ENCODE measurements at regions not wholly inside any gene's neighbourhood (a gene's known extent, or its start where the extent isn't known, plus 50 kb on each side); places are given as distances from the start of the nearest gene placed in this dataset.

DNA sequence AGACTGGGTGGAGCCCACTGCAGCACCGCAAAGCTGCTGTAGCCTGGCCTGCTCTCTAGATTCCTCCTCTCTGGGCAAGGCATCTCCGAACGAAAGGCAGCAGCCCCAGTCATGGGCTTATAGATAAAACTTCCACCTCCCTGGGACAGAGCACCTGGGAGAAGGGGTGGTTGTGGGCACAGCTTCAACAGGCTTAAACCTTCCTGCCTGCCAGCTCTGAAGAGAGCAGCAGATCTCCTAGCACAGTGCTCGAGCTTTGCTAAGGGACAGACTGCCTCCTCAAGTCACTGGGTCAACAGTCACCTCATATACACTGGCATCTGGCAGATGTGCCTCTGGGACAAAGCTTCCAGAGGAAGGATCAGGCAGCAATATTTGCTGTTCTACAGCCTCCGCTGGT is 117.3 kb downstream of the EHF start:
- in situ Hi-C loops (cut with MboI; ENCODE audit: low sequenced_read_pairs) (no loop called here), dilution Hi-C loops (cut with HindIII; ENCODE audit: low sequenced_read_pairs, unreplicated experiment) (no loop called here), intact Hi-C loops (cut with micrococcal nuclease) (no loop called here)
- no peak overlapping the region for H2BK20ac ChIP-seq (ENCODE audit: low read depth, low read length)
- CTCF ChIA-PET = no interaction called here
- no peak overlapping the region for H3K18ac ChIP-seq (ENCODE audit: low read depth, low read length)
- WGBS, 2 experiments (ENCODE audit: extremely low coverage in 2 of 2, insufficient read length in 1 of 2) = 20% methylated on average over 1 of the region's 5 CpGs; no CpG with 5 or more reads in 1 of the 2 experiments
- no peak overlapping the region for H3K4me2 ChIP-seq (ENCODE audit: low read depth, low read length)
- no peak overlapping the region for H3K56ac ChIP-seq (ENCODE audit: extremely low read depth, insufficient read depth, low read length)
- no peak overlapping the region for H3K9ac ChIP-seq (ENCODE audit: low read depth, low read length)
- peaks cover 8% of the 10 kb centered on the region for H3K9me3 ChIP-seq (ENCODE audit: control insufficient read depth, insufficient read depth, low read length)
- POLR2A ChIA-PET (ENCODE audit: unreplicated experiment) = no interaction called here
- BruUV-seq (replicated peaks) = no TSS peak
- H2AFZ ChIP-seq (replicated peaks; ENCODE audit: low read length, poor library complexity) = no peak overlapping the region
- H2BK15ac ChIP-seq (ENCODE audit: low read depth, low read length) = no peak overlapping the region
- no peak overlapping the region for H2AK9ac ChIP-seq (replicated peaks; ENCODE audit: low read depth, low read length, poor library complexity)
- no peak overlapping the region for H3K4me3 ChIP-seq (ENCODE audit: insufficient read depth, low read depth, low read length)
- no peak overlapping the region for H3K27ac ChIP-seq (ENCODE audit: insufficient read depth, low read length)
- H4K5ac ChIP-seq (ENCODE audit: low read depth, low read length) = no peak overlapping the region
- H4K20me1 ChIP-seq (ENCODE audit: insufficient read depth, low read length) = no peaks in the 10 kb centered on the region
- TF ChIP-seq, protein P1, sequence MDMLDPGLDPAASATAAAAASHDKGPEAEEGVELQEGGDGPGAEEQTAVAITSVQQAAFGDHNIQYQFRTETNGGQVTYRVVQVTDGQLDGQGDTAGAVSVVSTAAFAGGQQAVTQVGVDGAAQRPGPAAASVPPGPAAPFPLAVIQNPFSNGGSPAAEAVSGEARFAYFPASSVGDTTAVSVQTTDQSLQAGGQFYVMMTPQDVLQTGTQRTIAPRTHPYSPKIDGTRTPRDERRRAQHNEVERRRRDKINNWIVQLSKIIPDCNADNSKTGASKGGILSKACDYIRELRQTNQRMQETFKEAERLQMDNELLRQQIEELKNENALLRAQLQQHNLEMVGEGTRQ (IDR thresholded peaks at IDR 0.05; ENCODE audit: low read depth, low read length) = no peak
- no peak for TF ChIP-seq SMC3 (IDR thresholded peaks at IDR 0.05; ENCODE audit: low read depth, low read length)
- no peak for TF ChIP-seq MAZ (IDR thresholded peaks at IDR 0.05; ENCODE audit: borderline replicate concordance, low read depth, low read length)
- TF ChIP-seq CTCF (conservative IDR thresholded peaks at IDR 0.05; ENCODE audit: low read depth, low read length) = no peak
- TF ChIP-seq CEBPB (IDR thresholded peaks at IDR 0.05; ENCODE audit: low read depth, low read length) = no peak
- TF ChIP-seq POLR2A (IDR thresholded peaks at IDR 0.05; ENCODE audit: low read depth, low read length) = no peak
- TF ChIP-seq RFX5 (IDR thresholded peaks at IDR 0.05; ENCODE audit: low read depth, low read length) = no peak
- no peak for TF ChIP-seq MXI1 (IDR thresholded peaks at IDR 0.05; ENCODE audit: borderline replicate concordance, low read depth, low read length)
- no peak for TF ChIP-seq MAFK (IDR thresholded peaks at IDR 0.05; ENCODE audit: low read depth, low read length)
- TF ChIP-seq NFE2L2 (IDR thresholded peaks at IDR 0.05; ENCODE audit: low read depth, low read length) = no peak
- H3K79me1 ChIP-seq (ENCODE audit: low read depth in 1 of 2, low read length in 2 of 2) = no peaks in the 10 kb centered on the region
- H2BK120ac ChIP-seq (ENCODE audit: low read depth, low read length) = no peak overlapping the region
- no peak overlapping the region for H2BK5ac ChIP-seq (ENCODE audit: low read depth, low read length, poor library complexity, severe bottlenecking)
- no peak for DNase-seq
- H3K27me3 ChIP-seq (ENCODE audit: control insufficient read depth, insufficient read depth, low read length) = peaks cover 22% of the 10 kb centered on the region
- H3K4ac ChIP-seq (ENCODE audit: low read depth, low read length) = no peak overlapping the region
- H3K36me3 ChIP-seq (ENCODE audit: control insufficient read depth, insufficient read depth, low read length) = no peaks in the 10 kb centered on the region
- no peaks in the 10 kb centered on the region for H3K4me1 ChIP-seq (ENCODE audit: control insufficient read depth, insufficient read depth, low read length)
- H2AK5ac ChIP-seq (ENCODE audit: low read depth, low read length) = no peak overlapping the region
- no peak overlapping the region for H3K14ac ChIP-seq (replicated peaks; ENCODE audit: low read depth, low read length)
- no peak overlapping the region for H4K91ac ChIP-seq (ENCODE audit: insufficient read depth, low read depth, low read length)
- H4K8ac ChIP-seq (ENCODE audit: low read depth in 2 of 2, low read length in 2 of 2) = no peak overlapping the region
- H3K23ac ChIP-seq (ENCODE audit: low read depth, low read length) = no peak overlapping the region
- H3K9me1 ChIP-seq (ENCODE audit: insufficient read depth, low read length) = no peaks in the 10 kb centered on the region
- no peak for ATAC-seq (ENCODE audit: low read depth)
